GM19467 (cell line): ENCODE measurements at regions not wholly inside any gene's neighbourhood (a gene's known extent, or its start where the extent isn't known, plus 50 kb on each side); places are given as distances from the start of the nearest gene placed in this dataset.
"Not testable (repeated sequence)": the region's sequence is repeated elsewhere in the genome, so short reads cannot be mapped to it uniquely, and the experiment has no call there.

ENCODE experiments used
- ATAC-seq: cut with Tn5 transposase; IDR thresholded peaks from one replicate; pipeline ENCODE4 v1.9.1; 2021; ENCODE audit warnings: mild to moderate bottlenecking, moderate library complexity; ENCODE audit not compliant: unreplicated experiment

DNA sequence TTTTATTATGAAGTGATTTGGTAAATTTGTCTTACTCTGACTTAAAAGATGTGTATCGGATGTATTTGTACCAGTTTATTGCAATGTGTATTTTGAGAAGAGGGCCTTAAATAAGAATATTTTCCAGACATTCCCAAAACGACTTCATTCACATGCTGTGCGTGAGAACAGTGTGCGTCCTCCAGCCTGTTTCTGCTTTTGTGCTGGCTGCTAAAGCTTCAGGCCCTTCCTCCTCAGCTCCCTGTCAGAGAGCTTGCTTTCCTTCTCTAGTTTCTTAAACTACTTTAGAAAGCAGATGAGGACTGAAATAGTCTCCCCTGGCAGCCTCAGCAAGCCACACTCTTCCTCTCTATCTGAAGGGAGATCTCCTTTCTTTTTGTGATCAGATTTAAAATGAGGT, 157.8 kb downstream of the SAMD5 start:
- no peak for ATAC-seq

- ATAC-seq = no peak
Measured at GRCh38 chr6:147667082-147667481, 158.6 kb downstream of the SAMD5 start.

DNA sequence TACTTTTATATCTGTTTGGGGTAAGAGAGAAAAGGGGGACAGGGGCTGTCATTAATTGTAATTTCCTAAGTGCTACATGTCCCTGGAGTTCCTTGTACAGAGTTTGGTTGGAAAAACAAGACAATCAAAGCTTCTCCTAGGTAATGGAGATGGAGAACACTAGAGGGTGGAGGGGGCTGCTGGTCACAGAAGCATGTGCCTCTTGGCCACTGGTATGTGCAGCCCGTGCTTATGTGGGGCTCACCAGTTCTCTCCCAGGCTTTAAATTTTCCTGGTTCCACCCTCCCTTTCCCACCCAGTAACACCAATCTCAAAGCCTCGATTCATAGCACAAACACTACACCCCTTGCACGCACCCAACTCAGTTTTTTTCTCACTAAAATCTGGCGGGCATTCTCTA, 165.6 kb downstream of the SAMD5 start:
- ATAC-seq = no peak

DNA sequence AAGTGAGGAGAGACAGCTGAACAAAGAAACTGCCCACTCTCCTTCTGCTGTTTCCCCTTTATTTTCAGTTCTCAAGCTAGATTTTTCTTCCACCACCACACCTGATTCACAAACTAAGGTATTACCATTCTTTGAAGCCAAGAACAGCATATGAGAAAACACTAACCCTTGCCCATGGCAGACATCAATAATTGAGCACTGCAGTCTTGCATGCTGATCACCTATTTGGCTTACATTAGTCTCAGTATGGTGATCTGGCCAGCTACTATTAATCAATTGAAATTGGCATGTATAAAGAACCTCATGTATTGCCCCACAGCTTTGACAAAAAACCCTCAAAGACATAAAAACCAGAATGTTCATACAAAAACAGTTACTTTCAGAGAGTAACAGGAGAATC, 166.3 kb downstream of the SAMD5 start:
- ATAC-seq = no peak

GRCh38 chr6:147675281-147675680, 166.8 kb downstream of the SAMD5 start:
- ATAC-seq = no peak

- ATAC-seq = no peak
Measured at GRCh38 chr6:147676495-147677199, 168.2 kb downstream of the SAMD5 start.

GRCh38 chr6:147677647-147678046, 169.2 kb downstream of the SAMD5 start:
- ATAC-seq = no peak

DNA sequence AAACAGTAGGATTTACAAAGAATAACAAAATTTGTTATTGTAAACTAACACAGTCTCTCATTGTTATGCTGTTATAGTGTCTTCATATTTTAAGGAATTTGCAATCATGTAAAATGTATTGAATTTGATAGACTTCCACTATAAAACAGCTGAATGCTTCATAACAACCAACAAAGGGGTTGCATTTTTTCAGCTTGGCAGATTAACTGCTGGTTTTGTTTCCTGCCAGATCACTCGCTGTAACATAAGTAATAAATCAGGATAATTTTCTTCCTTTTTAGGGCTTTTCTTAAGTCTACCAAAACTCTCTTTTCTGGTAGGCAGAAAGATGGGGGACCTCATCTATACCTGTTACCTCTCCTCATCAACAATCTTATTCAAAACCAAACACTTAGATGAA, 169.8 kb downstream of the SAMD5 start:
- no peak for ATAC-seq

DNA sequence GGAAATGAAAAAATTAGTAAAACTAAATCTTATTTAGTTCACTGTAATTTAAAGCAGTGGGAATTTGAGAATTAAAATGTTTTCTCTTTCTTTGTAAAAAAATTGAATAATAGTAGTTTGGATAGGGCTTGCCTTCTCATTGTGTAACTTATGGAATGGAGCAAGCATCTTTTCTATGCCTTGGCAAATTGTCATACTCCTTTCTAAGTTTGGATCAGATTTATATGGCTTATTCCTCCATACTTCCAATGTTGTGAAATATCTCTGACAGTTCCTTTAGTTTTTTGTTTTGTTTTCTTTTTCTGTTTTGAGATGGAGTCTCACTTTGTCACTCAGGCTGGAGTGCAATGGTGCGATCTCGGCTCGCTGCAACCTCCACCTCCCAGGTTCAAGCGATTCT, 176.4 kb downstream of the SAMD5 start:
- ATAC-seq = no peak

DNA sequence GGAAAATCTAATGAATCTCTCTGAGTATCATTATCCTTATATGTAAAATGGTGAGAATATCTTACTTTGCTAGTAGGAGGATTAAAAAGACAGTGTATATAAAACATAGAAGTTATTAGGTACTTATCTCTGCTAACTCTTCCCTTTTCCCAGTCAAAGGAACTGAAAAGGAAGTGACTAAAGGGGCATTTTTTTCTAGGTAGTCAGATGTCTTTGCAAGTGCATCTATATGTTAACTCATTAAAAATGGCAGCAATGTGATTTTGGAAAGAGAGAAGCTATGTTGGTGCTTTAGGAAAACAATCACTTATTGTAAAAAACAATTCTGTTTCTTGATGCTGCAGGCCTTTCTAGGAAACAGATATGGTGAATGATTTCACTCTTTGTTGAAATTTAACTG, 180.9 kb downstream of the SAMD5 start:
- no peak for ATAC-seq

DNA sequence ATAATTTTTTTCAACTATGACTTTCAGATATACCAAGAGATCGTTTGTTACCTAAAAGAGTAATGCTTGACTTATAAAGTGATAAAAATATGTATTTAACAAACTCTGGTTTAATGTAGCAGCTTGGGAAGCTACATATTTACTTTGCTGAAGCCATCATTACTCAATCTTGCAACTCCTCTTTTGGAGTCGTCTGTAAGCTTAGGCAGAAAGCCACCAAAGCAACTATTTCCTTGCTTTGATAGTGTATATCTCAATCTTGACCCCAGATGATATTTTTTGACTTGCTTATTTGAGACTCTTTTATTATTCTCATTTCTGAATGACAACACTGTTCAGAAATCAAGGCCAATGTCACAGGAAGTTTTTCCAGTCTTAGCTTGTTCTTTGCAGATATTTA, 183.0 kb downstream of the SAMD5 start:
- no peak for ATAC-seq

DNA sequence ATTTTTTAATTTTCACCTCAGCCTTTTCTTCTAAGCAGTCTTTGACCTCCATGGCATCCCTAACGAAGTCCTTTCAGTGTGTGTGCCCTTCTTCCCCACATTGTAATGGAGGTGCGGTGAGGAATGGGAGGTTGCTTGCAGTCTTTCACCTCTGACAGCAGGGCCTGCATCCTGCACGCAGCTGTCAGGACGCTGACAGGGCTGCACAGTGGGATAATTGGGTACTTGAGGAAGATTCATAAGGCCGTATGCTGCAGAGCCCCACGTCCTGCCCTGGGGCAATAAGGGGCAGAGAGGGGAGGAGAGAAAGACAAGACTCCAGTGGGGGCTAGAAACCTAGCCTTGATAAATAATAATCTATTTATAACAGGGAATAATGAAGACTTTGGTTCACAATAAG, 184.7 kb downstream of the SAMD5 start:
- no peak for ATAC-seq

DNA sequence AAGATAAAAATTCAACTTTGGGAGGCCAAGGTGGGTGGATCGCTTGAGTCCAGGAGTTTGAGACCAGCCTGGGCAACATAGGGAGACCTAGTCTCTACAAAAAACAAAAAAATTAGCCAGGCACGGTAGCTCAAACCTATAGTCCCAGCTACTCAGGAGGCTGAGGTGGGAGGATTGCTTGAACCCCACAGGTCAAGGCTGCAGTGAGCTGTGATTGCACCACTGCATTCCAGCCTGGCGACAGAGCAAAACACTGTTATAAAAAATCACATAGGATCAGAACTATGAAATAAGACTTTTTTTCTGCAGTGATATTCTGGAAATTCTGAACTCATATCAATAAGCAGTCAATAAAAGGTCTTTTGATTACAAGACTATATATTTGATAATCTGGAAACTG, 186.1 kb downstream of the SAMD5 start:
- ATAC-seq = not testable (repeated sequence)

- ATAC-seq = no peak
Measured at GRCh38 chr6:147695819-147696218, 187.3 kb downstream of the SAMD5 start.

DNA sequence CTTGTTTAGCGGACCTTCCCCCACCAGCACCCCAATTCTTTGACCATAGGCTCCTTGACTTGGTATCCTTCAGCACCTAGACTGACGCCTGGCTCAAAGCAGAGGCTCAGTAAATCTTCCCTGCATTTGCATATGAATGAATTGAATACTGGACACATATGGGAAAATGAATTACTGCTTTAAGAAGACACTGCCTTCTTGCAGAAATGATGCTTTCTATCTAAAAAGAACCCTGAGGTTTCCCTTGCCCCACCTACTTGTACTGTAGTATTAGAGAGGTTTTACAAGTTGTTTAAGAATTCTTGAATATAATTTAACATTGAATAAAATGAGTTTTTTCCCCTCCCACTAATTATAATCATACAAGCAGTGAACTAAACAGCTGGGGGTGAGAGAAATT, 190.7 kb downstream of the SAMD5 start:
- ATAC-seq = no peak

DNA sequence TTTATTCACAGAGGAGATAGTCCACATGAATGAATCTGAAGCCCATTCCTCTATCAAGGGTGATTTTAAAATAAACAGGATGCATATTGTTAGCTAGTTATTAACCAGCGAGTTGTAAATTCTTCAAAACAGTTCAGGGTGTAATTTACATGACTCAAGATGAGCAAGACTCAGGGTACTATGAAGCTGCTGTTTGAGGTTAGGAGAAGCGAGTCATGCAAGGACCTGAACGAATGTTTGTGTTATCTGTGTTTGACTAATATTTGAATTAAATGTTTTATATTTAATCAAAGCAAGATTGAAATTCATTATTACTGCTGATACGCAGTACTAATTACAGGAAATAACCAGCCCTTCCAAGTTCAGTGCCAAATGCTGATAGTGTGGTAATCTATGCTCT, 191.1 kb downstream of the SAMD5 start:
- ATAC-seq = no peak

- no peak for ATAC-seq
Measured at GRCh38 chr6:147700436-147701209, 192.1 kb downstream of the SAMD5 start.

DNA sequence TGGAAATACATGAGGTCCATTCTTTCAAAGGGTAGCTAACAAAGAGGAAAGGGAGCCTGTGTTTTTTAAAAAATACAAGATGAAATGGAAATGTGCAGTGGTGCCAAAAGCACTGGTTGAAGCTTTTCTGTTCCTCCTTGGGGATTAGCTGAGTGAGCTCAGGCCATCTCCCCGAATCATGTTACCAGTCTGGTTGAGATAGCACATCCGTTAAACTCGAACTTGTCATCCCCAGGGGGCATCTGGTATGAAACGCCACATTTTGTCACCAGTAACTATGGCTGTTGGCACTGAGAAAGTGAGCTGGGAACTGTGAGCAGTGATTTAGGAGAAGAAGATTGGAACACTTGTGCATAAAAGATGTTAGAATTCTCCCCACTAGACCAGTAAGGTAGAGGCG, 196.2 kb downstream of the SAMD5 start:
- ATAC-seq = no peak

GRCh38 chr6:147707524-147707923, 199.0 kb downstream of the SAMD5 start:
- no peak for ATAC-seq

DNA sequence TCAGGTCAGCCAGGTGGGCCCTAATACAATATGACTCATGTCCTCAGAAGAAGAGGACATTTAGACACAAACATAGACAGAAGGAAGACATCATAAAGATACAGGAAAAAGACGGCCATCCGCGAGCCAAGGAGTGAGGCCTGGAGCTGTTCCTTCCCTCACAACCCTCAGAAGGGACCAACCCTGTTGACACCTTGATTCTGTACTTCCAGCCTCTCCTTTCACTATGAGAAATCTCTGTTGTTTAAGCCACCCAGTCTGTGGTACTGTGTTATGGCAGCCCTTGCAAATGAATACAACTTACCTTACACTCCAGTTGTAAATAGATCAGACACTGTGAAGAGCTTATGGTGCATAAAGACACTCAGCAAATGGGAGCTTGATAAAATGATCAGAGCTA, 199.7 kb downstream of the SAMD5 start:
- no peak for ATAC-seq

- no peak for ATAC-seq
Measured at GRCh38 chr6:147709396-147710272, 201.1 kb downstream of the SAMD5 start.

DNA sequence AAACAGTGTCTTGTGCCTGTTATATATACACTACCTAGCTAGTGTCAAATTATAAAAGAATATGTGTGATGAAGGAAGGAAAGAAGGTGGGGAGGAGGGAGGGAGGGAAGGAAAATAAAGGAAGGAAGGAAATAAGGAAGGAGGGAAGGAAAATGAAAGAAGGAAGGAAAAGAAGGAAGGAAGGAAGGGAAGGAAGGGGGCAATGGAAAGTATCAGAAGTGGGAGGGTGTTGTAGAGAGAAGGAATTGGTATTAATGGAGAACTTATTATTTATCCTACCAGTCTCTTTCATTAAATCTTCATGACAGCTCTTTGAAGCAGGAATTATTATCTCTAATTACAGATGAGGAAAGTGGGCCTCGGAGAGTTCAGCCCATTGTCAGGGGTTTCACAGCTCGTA, 202.4 kb downstream of the SAMD5 start:
- ATAC-seq = no peak
